H9 (cell line): ENCODE measurements at regions not wholly inside any gene's neighbourhood (a gene's known extent, or its start where the extent isn't known, plus 50 kb on each side); places are given as distances from the start of the nearest gene placed in this dataset.

Source experiments
- DNase-seq: peaks from one replicate; pipeline ENCODE4 v3.0.0-alpha.2; 2017
- H2AFZ ChIP-seq: one replicate; pipeline ENCODE4 v1.6.1; 2013; ENCODE audit warnings: mild to moderate bottlenecking, low read length, control low read depth, moderate library complexity
- H2AK5ac ChIP-seq: 2 replicates; pipeline ENCODE4 v1.6.1; 2013; ENCODE audit warnings: low read length, control low read depth, mixed read lengths; ENCODE audit not compliant: insufficient read length
- H2BK120ac ChIP-seq: one replicate; pipeline ENCODE4 v1.6.1; 2013; ENCODE audit warnings: low read depth, mild to moderate bottlenecking, low read length, control low read depth, inconsistent platforms; ENCODE audit not compliant: poor library complexity, severe bottlenecking
- H2BK12ac ChIP-seq: 2 replicates; pipeline ENCODE4 v1.6.1; 2013; ENCODE audit warnings: low read length, control low read depth, mixed read lengths, low read depth; ENCODE audit not compliant: insufficient read length
- H2BK15ac ChIP-seq: 2 replicates; pipeline ENCODE4 v1.6.1; 2013; ENCODE audit warnings: low read depth, low read length, control low read depth
- H2BK20ac ChIP-seq: one replicate; pipeline ENCODE4 v1.6.1; 2013; ENCODE audit warnings: low read depth, mild to moderate bottlenecking, low read length, control low read depth, inconsistent platforms; ENCODE audit not compliant: poor library complexity, severe bottlenecking
- H2BK5ac ChIP-seq: 2 replicates; pipeline ENCODE4 v1.6.1; 2013; ENCODE audit warnings: low read length, control low read depth, mixed read lengths; ENCODE audit not compliant: insufficient read length
- H3K14ac ChIP-seq: 2 replicates; pipeline ENCODE4 v1.6.1; 2013; ENCODE audit warnings: low read length, control low read depth; ENCODE audit not compliant: insufficient read depth
- H3K18ac ChIP-seq: 2 replicates; pipeline ENCODE4 v1.6.1; 2013; ENCODE audit warnings: low read depth, mild to moderate bottlenecking, mixed read lengths, low read length, control low read depth; ENCODE audit not compliant: insufficient read length
- H3K23ac ChIP-seq: 2 replicates; pipeline ENCODE4 v1.6.1; 2013; ENCODE audit warnings: low read length, control low read depth, mixed read lengths, low read depth; ENCODE audit not compliant: insufficient read length
- H3K23me2 ChIP-seq: 2 replicates; pipeline ENCODE4 v1.6.1; 2013; ENCODE audit warnings: low read depth, mild to moderate bottlenecking, mixed read lengths, low read length, control low read depth; ENCODE audit not compliant: insufficient read length, poor library complexity, severe bottlenecking
- H3K27ac ChIP-seq: 2 replicates; pipeline ENCODE4 v1.5.1; 2013; ENCODE audit warnings: low read length, control low read depth, mixed read lengths, low read depth; ENCODE audit not compliant: insufficient read length
- H3K27me3 ChIP-seq: 2 replicates; pipeline ENCODE4 v1.6.1; 2013; ENCODE audit warnings: low read length, control low read depth, inconsistent platforms; ENCODE audit not compliant: insufficient read depth
- H3K4ac ChIP-seq: 2 replicates; pipeline ENCODE4 v1.6.1; 2013; ENCODE audit warnings: low read depth, mild to moderate bottlenecking, control low read depth, inconsistent platforms, low read length, moderate library complexity
- H3K4me1 ChIP-seq: 2 replicates; pipeline ENCODE4 v1.6.1; 2013; ENCODE audit warnings: low read length, control low read depth, inconsistent platforms; ENCODE audit not compliant: insufficient read depth
- H3K4me2 ChIP-seq: 2 replicates; pipeline ENCODE4 v1.6.1; 2013; ENCODE audit warnings: low read length, control low read depth, mixed read lengths; ENCODE audit not compliant: insufficient read length, insufficient read depth
- H3K56ac ChIP-seq: 2 replicates; pipeline ENCODE4 v1.6.1; 2013; ENCODE audit warnings: low read depth, mild to moderate bottlenecking, mixed read lengths, low read length, control low read depth; ENCODE audit not compliant: insufficient read length
- H3K79me1 ChIP-seq: 2 replicates; pipeline ENCODE4 v1.6.1; 2013; ENCODE audit warnings: low read depth, mild to moderate bottlenecking, moderate library complexity, low read length, control low read depth, inconsistent platforms; ENCODE audit not compliant: insufficient read depth, poor library complexity, severe bottlenecking
- H3K79me2 ChIP-seq: 2 replicates; pipeline ENCODE4 v1.6.1; 2013; ENCODE audit warnings: low read length, control low read depth, inconsistent platforms; ENCODE audit not compliant: insufficient read depth
- H3K9ac ChIP-seq: 2 replicates; pipeline ENCODE4 v1.6.1; 2013; ENCODE audit warnings: low read length, control low read depth, mixed read lengths; ENCODE audit not compliant: insufficient read length; ENCODE audit errors: extremely low read depth
- H3K9me3 ChIP-seq: one replicate; pipeline ENCODE4 v1.6.1; 2013; ENCODE audit warnings: low read depth, low read length, inconsistent platforms; ENCODE audit not compliant: control insufficient read depth
- H3T11ph ChIP-seq: one replicate; pipeline ENCODE4 v1.6.1; 2013; ENCODE audit warnings: mild to moderate bottlenecking, low read length, control low read depth, inconsistent platforms
- H4K20me1 ChIP-seq: one replicate; pipeline ENCODE4 v1.6.1; 2013; ENCODE audit not compliant: control insufficient read depth, insufficient read length, insufficient read depth
- H4K5ac ChIP-seq: 2 replicates; pipeline ENCODE4 v1.6.1; 2013; ENCODE audit warnings: low read depth, mild to moderate bottlenecking, mixed read lengths, low read length, control low read depth; ENCODE audit not compliant: insufficient read length
- H4K8ac ChIP-seq: replicated peaks from 2 replicates; pipeline ENCODE4 v1.6.1; 2013; ENCODE audit warnings: low read length, control low read depth, mixed read lengths, low read depth; ENCODE audit not compliant: insufficient read length
- H4K91ac ChIP-seq: 2 replicates; pipeline ENCODE4 v1.6.1; 2013; ENCODE audit warnings: low read depth, mild to moderate bottlenecking, moderate library complexity, mixed read lengths, low read length, control low read depth; ENCODE audit not compliant: insufficient read length
- H3K27ac Mint-ChIP-seq, 3 experiments: 2 replicates in 2 of 3; 3 replicates in 1 of 3; pipeline ENCODE4 v1.8.0; 2020 to 2021; ENCODE audit warnings: mixed read lengths in 3 of 3, mild to moderate bottlenecking in 1 of 3, moderate library complexity in 1 of 3
- H3K27me3 Mint-ChIP-seq: 2 replicates; pipeline ENCODE4 v1.8.0; 2021; ENCODE audit warnings: low read depth, mild to moderate bottlenecking, moderate library complexity, mixed read lengths
- H3K36me3 Mint-ChIP-seq, 3 experiments: 2 replicates in 2 of 3; 3 replicates in 1 of 3; pipeline ENCODE4 v1.8.0; 2020 to 2021; ENCODE audit warnings: low read depth in 3 of 3, mixed read lengths in 3 of 3; ENCODE audit not compliant: insufficient read depth in 1 of 3
- H3K4me1 Mint-ChIP-seq, 2 experiments: 2 replicates each; pipeline ENCODE4 v1.8.0; 2020; ENCODE audit warnings: mixed read lengths in 2 of 2
- H3K4me3 Mint-ChIP-seq, 2 experiments: 2 replicates in 1 of 2; 3 replicates in 1 of 2; pipeline ENCODE4 v1.8.0; 2020 to 2021; ENCODE audit warnings: mild to moderate bottlenecking in 2 of 2, mixed read lengths in 2 of 2, moderate library complexity in 1 of 2
- H3K9me3 Mint-ChIP-seq, 2 experiments: 2 replicates in 1 of 2; 3 replicates in 1 of 2; pipeline ENCODE4 v1.8.0; 2020; ENCODE audit warnings: mild to moderate bottlenecking in 2 of 2, mixed read lengths in 2 of 2, moderate library complexity in 1 of 2
- CTCF ChIP-seq: fragments of 200-600 bp; sonication (generic); conservative IDR thresholded peaks from 3 replicates; pipeline ENCODE4 v1.8.0; 2021; ENCODE audit warnings: antibody characterized with exemption, mild to moderate bottlenecking
- WGBS: extraction: QIAGEN DNeasy Blood & Tissue Kit; methylation state at CpG from one replicate; pipeline ENCODE4 v1.1.7; 2013; ENCODE audit warnings: missing lambda C conversion rate, low lambda C conversion rate, mixed read lengths; ENCODE audit not compliant: insufficient read length; ENCODE audit errors: extremely low coverage; 5-methylcytosine and 5-hydroxymethylcytosine counted together

GRCh38 chr10:44292390-44293002, 92.4 kb downstream of the CXCL12 start:
- no peak overlapping the region for H2AK5ac ChIP-seq
- TF ChIP-seq CTCF: no peak
- H3K27ac Mint-ChIP-seq: no peak overlapping the region; a peak in 1 of 7 replicates
- no peaks in the 10 kb centered on the region for H3K9me3 Mint-ChIP-seq
- H2BK20ac ChIP-seq: no peak overlapping the region
- no peak overlapping the region for H2BK5ac ChIP-seq
- no peaks in the 10 kb centered on the region for H3K36me3 Mint-ChIP-seq
- H3T11ph ChIP-seq: no peak overlapping the region
- no peak overlapping the region for H2AFZ ChIP-seq
- no peak overlapping the region for H3K14ac ChIP-seq
- no peak overlapping the region for H3K23ac ChIP-seq
- H4K5ac ChIP-seq: no peak overlapping the region
- no peak overlapping the region for H3K27ac ChIP-seq
- H3K4ac ChIP-seq: no peak overlapping the region
- H3K27me3 ChIP-seq: no peaks in the 10 kb centered on the region; the same call in 1 of the 2 replicates
- no CpG with 5 or more reads among the region's 35 CpGs for WGBS
- no peak overlapping the region for H2BK12ac ChIP-seq
- H3K4me1 Mint-ChIP-seq: peaks cover 21 to 22% of the 10 kb centered on the region in 2 experiments
- peaks cover 5% of the 10 kb centered on the region for H3K23me2 ChIP-seq
- H3K9ac ChIP-seq: no peak overlapping the region
- H3K4me1 ChIP-seq: peaks cover 9% of the 10 kb centered on the region; the same call in 1 of the 2 replicates
- H3K9me3 ChIP-seq: no peaks in the 10 kb centered on the region
- peak overlapping the region; percentile 34 for H3K4me2 ChIP-seq
- no peak overlapping the region for H4K8ac ChIP-seq
- peaks cover 6% of the 10 kb centered on the region for H3K27me3 Mint-ChIP-seq
- no peak overlapping the region for H4K91ac ChIP-seq
- no peak for DNase-seq
- no peaks in the 10 kb centered on the region for H4K20me1 ChIP-seq
- H2BK15ac ChIP-seq: no peak overlapping the region
- H2BK120ac ChIP-seq: no peak overlapping the region
- peak overlapping the region; percentile 36 to 41; a peak in 4 of 5 replicates for H3K4me3 Mint-ChIP-seq
- no peaks in the 10 kb centered on the region for H3K79me2 ChIP-seq
- H3K18ac ChIP-seq: no peak overlapping the region
- no peak overlapping the region for H3K56ac ChIP-seq
- H3K79me1 ChIP-seq: no peaks in the 10 kb centered on the region
